ENCODE measurements at regions not wholly inside any gene's neighbourhood (a gene's known extent, or its start where the extent isn't known, plus 50 kb on each side); places are given as distances from the start of the nearest gene placed in this dataset.
"Not testable (repeated sequence)": the region's sequence is repeated elsewhere in the genome, so short reads cannot be mapped to it uniquely, and the experiment has no call there.

DNA sequence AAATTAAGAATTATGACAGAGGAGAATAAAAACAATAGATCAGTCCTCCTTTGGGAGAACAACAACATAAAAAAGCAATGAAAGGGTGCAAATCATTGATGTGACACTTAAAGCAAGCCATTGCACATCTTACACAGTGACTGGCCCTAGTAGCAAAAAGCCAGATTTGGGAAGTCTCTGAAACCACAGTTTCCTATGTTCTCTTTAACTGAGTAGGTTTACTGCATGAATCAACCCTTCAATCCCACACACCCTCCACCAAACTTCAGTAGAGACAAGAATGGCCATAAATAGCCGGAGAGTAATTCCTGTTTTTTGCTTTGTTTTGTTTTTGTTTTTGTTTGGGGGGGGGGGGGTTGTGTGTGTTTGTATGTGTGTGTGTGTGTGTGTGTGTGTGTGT lies 180.8 kb downstream of the VEGFC start:
- no peak for FAIRE-seq
- TF ChIP-seq, protein P1, sequence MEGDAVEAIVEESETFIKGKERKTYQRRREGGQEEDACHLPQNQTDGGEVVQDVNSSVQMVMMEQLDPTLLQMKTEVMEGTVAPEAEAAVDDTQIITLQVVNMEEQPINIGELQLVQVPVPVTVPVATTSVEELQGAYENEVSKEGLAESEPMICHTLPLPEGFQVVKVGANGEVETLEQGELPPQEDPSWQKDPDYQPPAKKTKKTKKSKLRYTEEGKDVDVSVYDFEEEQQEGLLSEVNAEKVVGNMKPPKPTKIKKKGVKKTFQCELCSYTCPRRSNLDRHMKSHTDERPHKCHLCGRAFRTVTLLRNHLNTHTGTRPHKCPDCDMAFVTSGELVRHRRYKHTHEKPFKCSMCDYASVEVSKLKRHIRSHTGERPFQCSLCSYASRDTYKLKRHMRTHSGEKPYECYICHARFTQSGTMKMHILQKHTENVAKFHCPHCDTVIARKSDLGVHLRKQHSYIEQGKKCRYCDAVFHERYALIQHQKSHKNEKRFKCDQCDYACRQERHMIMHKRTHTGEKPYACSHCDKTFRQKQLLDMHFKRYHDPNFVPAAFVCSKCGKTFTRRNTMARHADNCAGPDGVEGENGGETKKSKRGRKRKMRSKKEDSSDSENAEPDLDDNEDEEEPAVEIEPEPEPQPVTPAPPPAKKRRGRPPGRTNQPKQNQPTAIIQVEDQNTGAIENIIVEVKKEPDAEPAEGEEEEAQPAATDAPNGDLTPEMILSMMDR (IDR thresholded peaks at IDR 0.05; ENCODE audit: insufficient read depth, missing control alignments) = no peak
- no peak for DNase-seq (ENCODE audit: insufficient read length, low spot score)

DNA sequence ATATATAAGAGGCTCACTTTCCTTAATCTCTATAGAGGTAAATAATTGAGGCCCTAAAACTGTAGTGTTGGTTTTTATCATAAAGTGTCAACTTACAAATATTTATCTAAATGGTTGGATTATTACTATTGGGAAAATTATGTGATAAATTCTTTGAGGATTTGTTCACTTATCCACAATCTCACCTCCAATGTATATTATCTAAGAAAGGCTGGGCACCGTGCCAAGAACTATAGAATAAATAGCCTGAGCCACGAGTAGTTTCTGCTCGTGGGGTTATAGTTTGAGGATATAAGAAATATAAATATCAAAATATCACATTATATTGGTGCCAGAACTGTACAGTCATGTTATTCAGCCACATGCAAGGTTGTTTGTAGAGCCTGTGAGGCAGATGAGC lies 177.9 kb downstream of the VEGFC start:
- TF ChIP-seq, protein P1 (IDR thresholded peaks at IDR 0.05; ENCODE audit: insufficient read depth, missing control alignments) = no peak
- FAIRE-seq (no peak), DNase-seq (ENCODE audit: insufficient read length, low spot score) (no peak)

- TF ChIP-seq, protein P1 (IDR thresholded peaks at IDR 0.05; ENCODE audit: insufficient read depth, missing control alignments) = no peak
- FAIRE-seq (no peak), DNase-seq (ENCODE audit: insufficient read length, low spot score) (no peak)
These were observed 176.6 kb downstream of the VEGFC start for GRCh38 chr4:176616151-176616550.

- FAIRE-seq = no peak
- TF ChIP-seq, protein P1 (IDR thresholded peaks at IDR 0.05; ENCODE audit: insufficient read depth, missing control alignments) = no peak
- no peak for DNase-seq (ENCODE audit: insufficient read length, low spot score)
These were observed 174.6 kb downstream of the VEGFC start for GRCh38 chr4:176618138-176618537.

DNA sequence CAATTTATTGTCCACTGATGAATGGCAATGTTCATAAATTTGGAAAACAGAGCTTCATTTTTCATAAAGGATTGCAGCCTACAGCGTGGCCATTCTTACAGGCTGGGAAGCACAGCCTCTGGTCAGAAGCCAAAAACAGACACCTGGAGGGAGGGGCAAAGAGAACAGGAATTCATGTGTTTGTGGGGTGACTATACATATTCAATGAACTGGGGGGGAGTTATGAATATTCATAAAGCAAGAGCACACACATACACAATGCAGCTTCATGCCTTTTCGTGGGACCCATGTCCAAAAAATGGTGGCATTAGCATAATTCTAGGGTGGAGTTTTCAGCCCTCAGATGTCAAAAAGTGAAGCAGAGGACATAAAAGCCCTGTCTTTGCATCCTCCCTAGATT lies 173.3 kb downstream of the VEGFC start:
- TF ChIP-seq, protein P1 (IDR thresholded peaks at IDR 0.05; ENCODE audit: insufficient read depth, missing control alignments) = no peak
- FAIRE-seq (no peak), DNase-seq (ENCODE audit: insufficient read length, low spot score) (no peak)

DNA sequence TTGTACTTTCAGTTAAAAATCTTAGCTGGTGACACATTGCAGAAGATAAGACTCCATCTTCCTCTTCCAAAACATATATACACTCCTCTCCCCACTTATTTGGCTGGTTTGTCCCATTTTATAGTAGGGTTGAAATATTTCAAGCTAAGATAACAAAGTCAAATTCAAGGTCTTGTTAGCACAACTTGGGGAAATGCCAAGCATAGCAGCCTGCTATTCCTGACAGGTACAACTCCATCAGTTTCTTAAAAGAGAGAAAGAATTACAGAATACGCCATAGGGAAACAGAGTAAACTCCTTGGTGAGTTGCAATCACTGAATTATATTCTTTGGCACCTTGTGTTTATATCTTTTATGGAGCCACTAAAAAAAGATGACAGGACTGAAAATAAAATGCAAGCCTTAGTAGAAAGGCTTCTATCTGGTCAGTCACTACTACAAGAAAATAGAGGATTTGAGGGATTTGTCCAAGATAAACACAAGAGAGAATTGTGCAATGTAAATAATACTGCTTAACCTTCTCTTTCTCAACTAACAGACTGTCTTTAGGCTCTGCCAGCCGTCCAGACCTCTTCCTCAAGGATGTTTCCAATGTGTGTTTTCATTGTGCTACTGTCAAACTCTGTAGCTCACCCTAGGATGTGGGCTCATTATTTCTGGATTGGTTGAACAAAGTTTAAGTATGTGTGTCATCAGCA lies 170.3 kb downstream of the VEGFC start:
- TF ChIP-seq, protein P1 (IDR thresholded peaks at IDR 0.05; ENCODE audit: insufficient read depth, missing control alignments) = no peak
- FAIRE-seq (no peak), DNase-seq (ENCODE audit: insufficient read length, low spot score) (no peak)

DNA sequence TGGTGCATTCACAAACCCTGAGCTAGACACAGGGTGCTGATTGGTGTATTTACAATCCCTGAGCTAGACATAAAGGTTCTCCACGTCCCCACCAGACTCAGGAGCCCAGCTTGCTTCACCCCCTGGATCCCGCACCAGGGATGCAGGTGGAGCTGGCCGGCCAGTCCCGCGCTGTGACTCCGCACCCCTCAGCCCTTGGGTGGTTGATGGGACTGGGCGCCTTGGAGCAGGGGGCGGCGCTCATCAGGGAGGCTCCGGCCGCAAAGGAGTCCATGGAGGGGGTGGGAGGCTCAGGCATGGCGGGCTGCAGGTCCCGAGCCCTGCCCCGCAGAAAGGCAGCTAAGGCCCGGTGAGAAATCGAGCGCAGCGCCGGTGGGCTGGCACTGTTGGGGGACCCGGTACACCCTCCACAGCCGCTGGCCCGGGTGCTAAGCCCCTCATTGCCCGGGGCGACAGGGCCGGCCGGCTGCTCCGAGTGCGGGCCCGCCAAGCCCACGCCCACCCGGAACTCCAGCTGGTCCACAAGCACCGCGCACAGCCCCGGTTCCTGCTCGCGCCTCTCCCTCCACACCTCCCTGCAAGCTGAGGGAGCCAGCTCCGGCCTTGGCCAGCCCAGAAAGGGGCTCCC lies 167.6 kb downstream of the VEGFC start:
- DNase-seq (ENCODE audit: insufficient read length, low spot score); FAIRE-seq: not testable (repeated sequence)

Measured in D721Med (cell line).